Mammary epithelial cell (primary cell): ENCODE measurements at regions not wholly inside any gene's neighbourhood (a gene's known extent, or its start where the extent isn't known, plus 50 kb on each side); places are given as distances from the start of the nearest gene placed in this dataset.

Experiments
- CTCF ChIP-seq, 2 donors: IDR thresholded peaks in 1 of 2; conservative IDR thresholded peaks in 1 of 2; 2 replicates each; pipeline ENCODE4 v1.5.1; 2011 to 2012; ENCODE audit warnings: inconsistent platforms in 2 of 2, low read length in 2 of 2, mild to moderate bottlenecking in 2 of 2, control low read depth in 1 of 2, low read depth in 1 of 2; ENCODE audit not compliant: insufficient read depth in 1 of 2; ENCODE audit errors: extremely low read depth in 1 of 2
- EZH2 ChIP-seq: IDR thresholded peaks from 2 replicates; pipeline ENCODE4 v1.6.1; 2012; ENCODE audit warnings: low read length, inconsistent platforms, borderline replicate concordance

GRCh38 chr18:78849458-78849857 lies 130.2 kb upstream of the SALL3 start:
- TF ChIP-seq CTCF (conservative IDR thresholded peaks at IDR 0.05 in 1 of 2, IDR thresholded peaks at IDR 0.05 in 1 of 2; ENCODE audit: extremely low read depth in 1 of 2, insufficient read depth in 1 of 2, low read depth in 1 of 2, low read length in 2 of 2) (no peak), EZH2 (no peak)
